HepG2 (cell line): ENCODE measurements at regions not wholly inside any gene's neighbourhood (a gene's known extent, or its start where the extent isn't known, plus 50 kb on each side); places are given as distances from the start of the nearest gene placed in this dataset.
A peak's percentile ranks its signal among the peaks of the same experiment; 100 is the strongest.

Experiments used
- AGO1 ChIP-seq: fragments of 200-400 bp; formaldehyde crosslinking; IDR thresholded peaks from 2 replicates; pipeline ENCODE4 v1.6.1; 2017; ENCODE audit warnings: mild to moderate bottlenecking, low read depth, low read length, moderate library complexity; ENCODE audit not compliant: poor library complexity, severe bottlenecking
- ELF1 ChIP-seq: sonication (generic); formaldehyde crosslinking; IDR thresholded peaks from 2 replicates; pipeline ENCODE4 v1.4.0; 2020; ENCODE audit warnings: missing genetic modification reagents
- GATA4 ChIP-seq: sonication (generic); IDR thresholded peaks from 2 replicates; pipeline ENCODE4 v1.6.1; 2016; ENCODE audit warnings: antibody characterized with exemption, low read depth, borderline replicate concordance
- KLF16 ChIP-seq, 2 experiments: sonication (generic) in 1 of 2; formaldehyde crosslinking in 1 of 2; IDR thresholded peaks; 2 replicates each; pipeline versions ENCODE4 v1.6.1 to v1.8.0; 2016 to 2023; ENCODE audit warnings: missing genetic modification reagents in 2 of 2, missing compliant biosample characterization in 1 of 2
- MAFF ChIP-seq: IDR thresholded peaks from 2 replicates; pipeline ENCODE4 v1.6.1; 2011; ENCODE audit warnings: low read depth, low read length, improper control_type of control experiment
- TFE3 ChIP-seq: IDR thresholded peaks from 2 replicates; pipeline ENCODE4 v1.6.1; 2016
- ZBTB44 ChIP-seq: sonication (generic); formaldehyde crosslinking; IDR thresholded peaks from 2 replicates; pipeline ENCODE4 v1.4.0; 2020; ENCODE audit warnings: missing genetic modification reagents
- ZC3H13 ChIP-seq: sonication (generic); formaldehyde crosslinking; IDR thresholded peaks from 2 replicates; pipeline ENCODE4 v1.8.1; 2023; ENCODE audit warnings: mild to moderate bottlenecking, missing genetic modification reagents, moderate library complexity
- ZGPAT ChIP-seq: IDR thresholded peaks from 2 replicates; pipeline ENCODE4 v1.6.1; 2016; ENCODE audit warnings: mild to moderate bottlenecking
- ZNF143 ChIP-seq: sonication (generic); formaldehyde crosslinking; IDR thresholded peaks from 2 replicates; pipeline ENCODE4 v1.4.0; 2020; ENCODE audit warnings: missing genetic modification reagents
- ZNF160 ChIP-seq: sonication (generic); formaldehyde crosslinking; IDR thresholded peaks from 2 replicates; pipeline ENCODE4 v1.8.0; 2022; ENCODE audit warnings: mild to moderate bottlenecking, inconsistent platforms, missing genetic modification reagents
- ZNF318 ChIP-seq: sonication (generic); formaldehyde crosslinking; IDR thresholded peaks from 2 replicates; pipeline ENCODE4 v1.4.0; 2020; ENCODE audit warnings: mild to moderate bottlenecking, missing genetic modification reagents
- ZNF691 ChIP-seq: sonication (generic); formaldehyde crosslinking; IDR thresholded peaks from 2 replicates; pipeline ENCODE4 v1.4.0; 2020; ENCODE audit warnings: missing genetic modification reagents, low read depth, mild to moderate bottlenecking, borderline replicate concordance
- ZNF768 ChIP-seq: sonication (generic); formaldehyde crosslinking; IDR thresholded peaks from 2 replicates; pipeline ENCODE4 v1.4.0; 2020; ENCODE audit warnings: missing genetic modification reagents
- ZSCAN9 ChIP-seq: IDR thresholded peaks from 2 replicates; pipeline ENCODE4 v1.6.1; 2016; ENCODE audit warnings: borderline replicate concordance

GRCh38 chr2:160994141-160995002, 165.9 kb upstream of the TANK start (continued):
- TF ChIP-seq ZNF318 (CRISPR knock-in tag) (no peak), ZC3H13 (CRISPR knock-in tag) (no peak), ZBTB44 (no peak), GATA4 (no peak), ZSCAN9 (CRISPR knock-in tag) (no peak), ZNF160 (no peak), ELF1 (0 out of 2 replicates have a peak, but pooled peaks have one; percentile 36), ZGPAT (CRISPR knock-in tag) (0 out of 2 replicates have a peak, but pooled peaks have one; percentile 17), MAFF (peak; percentile 64), TFE3 (CRISPR knock-in tag) (peak; percentile 44; the same call in 1 of the 2 replicates), ZNF143 (CRISPR knock-in tag) (no peak), ZNF768 (no peak), ZNF691 (peak; percentile 34; the same call in 1 of the 2 replicates), KLF16 (CRISPR knock-in tag; IDR thresholded peaks at IDR 0.05) (peak in 1 of 2 experiments; percentile 61; a peak in 2 of 4 replicates), AGO1 (no peak)
